HFF-Myc (cell line): ENCODE measurements at regions not wholly inside any gene's neighbourhood (a gene's known extent, or its start where the extent isn't known, plus 50 kb on each side); places are given as distances from the start of the nearest gene placed in this dataset.

Source experiments
- DNase-seq: peaks from one replicate; pipeline ENCODE4 v3.0.0-alpha.2; 2011; ENCODE audit warnings: low read depth; ENCODE audit errors: extremely low read depth
- H3K4me3 ChIP-seq: replicated peaks from 2 replicates; pipeline ENCODE4 v1.5.1; 2011; ENCODE audit warnings: low read depth, mild to moderate bottlenecking, control low read depth, low read length
- CTCF ChIP-seq: IDR thresholded peaks from 2 replicates; pipeline ENCODE4 v1.5.1; 2012; ENCODE audit warnings: mild to moderate bottlenecking, low read depth, low read length, control low read depth; ENCODE audit errors: missing control alignments

GRCh38 chr14:98944989-98945388, 327.0 kb downstream of the BCL11B start:
- no peak for TF ChIP-seq CTCF
- DNase-seq, result no peak
- H3K4me3 ChIP-seq, result no peak overlapping the region

- TF ChIP-seq CTCF, result no peak
- H3K4me3 ChIP-seq, result no peak overlapping the region
- no peak for DNase-seq
Observed at GRCh38 chr14:98945611-98946570, 326.1 kb downstream of the BCL11B start.

- no peak for TF ChIP-seq CTCF
- no peak overlapping the region for H3K4me3 ChIP-seq
- no peak for DNase-seq
Observed at GRCh38 chr14:98946940-98947339, 325.1 kb downstream of the BCL11B start.

- DNase-seq, result no peak
- TF ChIP-seq CTCF, result no peak
- no peak overlapping the region for H3K4me3 ChIP-seq
Observed at GRCh38 chr14:98947911-98948595, 323.9 kb downstream of the BCL11B start.

GRCh38 chr14:98949051-98949450, 322.9 kb downstream of the BCL11B start:
- H3K4me3 ChIP-seq, result no peak overlapping the region
- no peak for TF ChIP-seq CTCF
- no peak for DNase-seq

GRCh38 chr14:98949481-98950135, 322.4 kb downstream of the BCL11B start:
- H3K4me3 ChIP-seq, result no peak overlapping the region
- TF ChIP-seq CTCF, result no peak
- DNase-seq, result no peak
